ENCODE measurements at regions not wholly inside any gene's neighbourhood (a gene's known extent, or its start where the extent isn't known, plus 50 kb on each side); places are given as distances from the start of the nearest gene placed in this dataset.

DNA sequence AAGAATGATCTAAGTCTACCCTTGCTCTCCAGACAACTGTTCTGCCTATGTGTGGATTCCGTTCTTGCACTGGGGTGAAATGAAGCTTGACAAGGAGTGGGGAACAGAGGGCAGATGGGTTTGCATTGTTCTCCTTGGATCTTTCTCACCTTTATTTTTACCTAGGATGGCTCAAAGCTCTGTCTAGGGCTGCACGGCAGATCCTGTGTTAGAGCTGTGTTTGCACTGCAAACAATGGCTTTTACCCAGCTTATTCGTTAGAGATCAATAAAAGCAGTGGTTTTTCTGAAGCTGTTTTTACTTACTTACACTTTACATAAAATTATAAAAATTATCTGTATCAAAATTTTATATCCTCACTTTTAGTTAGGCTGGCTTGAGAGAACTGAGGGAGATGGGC is 105.1 kb downstream of the LRIG3 start:
- TF ChIP-seq, protein P1, sequence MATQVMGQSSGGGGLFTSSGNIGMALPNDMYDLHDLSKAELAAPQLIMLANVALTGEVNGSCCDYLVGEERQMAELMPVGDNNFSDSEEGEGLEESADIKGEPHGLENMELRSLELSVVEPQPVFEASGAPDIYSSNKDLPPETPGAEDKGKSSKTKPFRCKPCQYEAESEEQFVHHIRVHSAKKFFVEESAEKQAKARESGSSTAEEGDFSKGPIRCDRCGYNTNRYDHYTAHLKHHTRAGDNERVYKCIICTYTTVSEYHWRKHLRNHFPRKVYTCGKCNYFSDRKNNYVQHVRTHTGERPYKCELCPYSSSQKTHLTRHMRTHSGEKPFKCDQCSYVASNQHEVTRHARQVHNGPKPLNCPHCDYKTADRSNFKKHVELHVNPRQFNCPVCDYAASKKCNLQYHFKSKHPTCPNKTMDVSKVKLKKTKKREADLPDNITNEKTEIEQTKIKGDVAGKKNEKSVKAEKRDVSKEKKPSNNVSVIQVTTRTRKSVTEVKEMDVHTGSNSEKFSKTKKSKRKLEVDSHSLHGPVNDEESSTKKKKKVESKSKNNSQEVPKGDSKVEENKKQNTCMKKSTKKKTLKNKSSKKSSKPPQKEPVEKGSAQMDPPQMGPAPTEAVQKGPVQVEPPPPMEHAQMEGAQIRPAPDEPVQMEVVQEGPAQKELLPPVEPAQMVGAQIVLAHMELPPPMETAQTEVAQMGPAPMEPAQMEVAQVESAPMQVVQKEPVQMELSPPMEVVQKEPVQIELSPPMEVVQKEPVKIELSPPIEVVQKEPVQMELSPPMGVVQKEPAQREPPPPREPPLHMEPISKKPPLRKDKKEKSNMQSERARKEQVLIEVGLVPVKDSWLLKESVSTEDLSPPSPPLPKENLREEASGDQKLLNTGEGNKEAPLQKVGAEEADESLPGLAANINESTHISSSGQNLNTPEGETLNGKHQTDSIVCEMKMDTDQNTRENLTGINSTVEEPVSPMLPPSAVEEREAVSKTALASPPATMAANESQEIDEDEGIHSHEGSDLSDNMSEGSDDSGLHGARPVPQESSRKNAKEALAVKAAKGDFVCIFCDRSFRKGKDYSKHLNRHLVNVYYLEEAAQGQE (IDR thresholded peaks at IDR 0.05; ENCODE audit: low read depth), result no peak
- TF ChIP-seq EGR1 (IDR thresholded peaks at IDR 0.05) (no peak), FOXM1 (IDR thresholded peaks at IDR 0.05; ENCODE audit: borderline replicate concordance, low read depth) (no peak), EP300 (IDR thresholded peaks at IDR 0.05; ENCODE audit: borderline replicate concordance) (no peak), YY1 (IDR thresholded peaks at IDR 0.05; ENCODE audit: low read depth) (no peak), RAD21 (IDR thresholded peaks at IDR 0.05; ENCODE audit: low read depth) (no peak), TAF1 (IDR thresholded peaks at IDR 0.05; ENCODE audit: low read depth) (no peak), TEAD4 (IDR thresholded peaks at IDR 0.05) (no peak), ZBTB7A (IDR thresholded peaks at IDR 0.05; ENCODE audit: low read depth) (no peak), CREB1 (IDR thresholded peaks at IDR 0.05; ENCODE audit: low read depth) (no peak), NFIC (IDR thresholded peaks at IDR 0.05) (no peak)
- TF ChIP-seq, protein P2, sequence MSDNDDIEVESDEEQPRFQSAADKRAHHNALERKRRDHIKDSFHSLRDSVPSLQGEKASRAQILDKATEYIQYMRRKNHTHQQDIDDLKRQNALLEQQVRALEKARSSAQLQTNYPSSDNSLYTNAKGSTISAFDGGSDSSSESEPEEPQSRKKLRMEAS (IDR thresholded peaks at IDR 0.05), result no peak

Measured in Ishikawa (cell line).